ENCODE measurements at regions not wholly inside any gene's neighbourhood (a gene's known extent, or its start where the extent isn't known, plus 50 kb on each side); places are given as distances from the start of the nearest gene placed in this dataset.

GRCh38 chr20:43375591-43375990, 82.1 kb upstream of the SRSF6 start (continued):
- TF ChIP-seq, protein P1, sequence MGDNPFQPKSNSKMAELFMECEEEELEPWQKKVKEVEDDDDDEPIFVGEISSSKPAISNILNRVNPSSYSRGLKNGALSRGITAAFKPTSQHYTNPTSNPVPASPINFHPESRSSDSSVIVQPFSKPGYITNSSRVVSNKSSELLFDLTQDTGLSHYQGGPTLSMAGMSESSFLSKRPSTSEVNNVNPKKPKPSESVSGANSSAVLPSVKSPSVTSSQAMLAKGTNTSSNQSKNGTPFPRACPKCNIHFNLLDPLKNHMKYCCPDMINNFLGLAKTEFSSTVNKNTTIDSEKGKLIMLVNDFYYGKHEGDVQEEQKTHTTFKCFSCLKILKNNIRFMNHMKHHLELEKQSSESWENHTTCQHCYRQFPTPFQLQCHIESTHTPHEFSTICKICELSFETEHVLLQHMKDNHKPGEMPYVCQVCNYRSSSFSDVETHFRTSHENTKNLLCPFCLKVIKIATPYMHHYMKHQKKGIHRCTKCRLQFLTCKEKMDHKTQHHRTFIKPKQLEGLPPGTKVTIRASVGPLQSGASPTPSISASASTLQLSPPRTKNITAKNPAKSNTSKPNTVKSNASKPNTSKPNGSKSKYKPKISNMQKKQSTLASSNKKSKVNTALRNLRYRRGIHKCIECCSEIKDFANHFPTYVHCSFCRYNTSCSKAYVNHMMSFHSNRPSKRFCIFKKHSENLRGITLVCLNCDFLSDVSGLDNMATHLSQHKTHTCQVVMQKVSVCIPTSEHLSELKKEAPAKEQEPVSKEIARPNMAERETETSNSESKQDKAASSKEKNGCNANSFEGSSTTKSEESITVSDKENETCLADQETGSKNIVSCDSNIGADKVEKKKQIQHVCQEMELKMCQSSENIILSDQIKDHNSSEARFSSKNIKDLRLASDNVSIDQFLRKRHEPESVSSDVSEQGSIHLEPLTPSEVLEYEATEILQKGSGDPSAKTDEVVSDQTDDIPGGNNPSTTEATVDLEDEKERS (CRISPR knock-in tag; IDR thresholded peaks at IDR 0.05) = no peak

GRCh38 chr20:43372051-43372450, 85.6 kb upstream of the SRSF6 start:
- H4K20me1 ChIP-seq (ENCODE audit: insufficient read depth, low read length) = no peaks in the 10 kb centered on the region
- no peaks in the 10 kb centered on the region for H3K36me3 ChIP-seq (replicated peaks in 1 of 2; ENCODE audit: control insufficient read depth in 1 of 2, insufficient read depth in 2 of 2, low read length in 2 of 2)
- H3K4me3 ChIP-seq (replicated peaks in 1 of 3; ENCODE audit: insufficient read depth in 1 of 3, low read depth in 2 of 3, low read length in 3 of 3) = no peak overlapping the region
- ChIA-PET POLR2A (no interaction called here), CTCF (ENCODE audit: low intra/inter-chr PET ratio, low total read pairs) (no interaction called here)
- DNase-seq (ENCODE audit: low spot score) = no peak
- no peak for ATAC-seq
- no peaks in the 10 kb centered on the region for H3K4me1 ChIP-seq (ENCODE audit: insufficient read depth, low read length)
- FAIRE-seq = no peak
- no TSS peak for BruUV-seq (replicated peaks)
- H3K27ac ChIP-seq (ENCODE audit: extremely low read length, insufficient read depth, low read length) = no peak overlapping the region
- no peak overlapping the region for H3K9ac ChIP-seq (ENCODE audit: insufficient read depth, low read depth, low read length)
- no peaks in the 10 kb centered on the region for H3K79me2 ChIP-seq (ENCODE audit: insufficient read depth, low read length)
- no peak overlapping the region for H2AFZ ChIP-seq (ENCODE audit: low read length)
- peaks cover 2 to 23% of the 10 kb centered on the region in 2 experiments; a peak in 4 of 5 replicates for H3K27me3 ChIP-seq (ENCODE audit: control insufficient read depth in 1 of 2, insufficient read depth in 2 of 2, low read length in 2 of 2)
- in situ Hi-C loops (cut with HindIII; ENCODE audit: extremely low pct_ligation_motif_present, low pct_unique_long_range_greater_than_20kb) = no loop called here
- no peaks in the 10 kb centered on the region for H3K9me3 ChIP-seq (ENCODE audit: low read length)
- 10% methylated on average over 5 of the region's 5 CpGs for WGBS (ENCODE audit: low lambda C conversion rate)
- intact Hi-C loops (cut with micrococcal nuclease; ENCODE audit: unreplicated experiment) = no loop called here
- no peak overlapping the region for H3K4me2 ChIP-seq (ENCODE audit: low read depth, low read length)
- TF ChIP-seq PAF1 (CRISPR knock-in tag; IDR thresholded peaks at IDR 0.05) (no peak), ZNF441 (CRISPR knock-in tag; IDR thresholded peaks at IDR 0.05; ENCODE audit: borderline replicate concordance) (no peak), KLF9 (CRISPR knock-in tag; IDR thresholded peaks at IDR 0.05; ENCODE audit: low read depth) (no peak), ZNF326 (CRISPR knock-in tag; IDR thresholded peaks at IDR 0.05; ENCODE audit: borderline replicate concordance) (no peak), HNRNPUL1 (IDR thresholded peaks at IDR 0.05; ENCODE audit: low read depth, low read length) (no peak), ZNF552 (CRISPR knock-in tag; IDR thresholded peaks at IDR 0.05; ENCODE audit: borderline replicate concordance) (no peak), CEBPZ (IDR thresholded peaks at IDR 0.05; ENCODE audit: low read length) (no peak), RNF219 (CRISPR knock-in tag; IDR thresholded peaks at IDR 0.05) (no peak)
- TF ChIP-seq, protein P2, sequence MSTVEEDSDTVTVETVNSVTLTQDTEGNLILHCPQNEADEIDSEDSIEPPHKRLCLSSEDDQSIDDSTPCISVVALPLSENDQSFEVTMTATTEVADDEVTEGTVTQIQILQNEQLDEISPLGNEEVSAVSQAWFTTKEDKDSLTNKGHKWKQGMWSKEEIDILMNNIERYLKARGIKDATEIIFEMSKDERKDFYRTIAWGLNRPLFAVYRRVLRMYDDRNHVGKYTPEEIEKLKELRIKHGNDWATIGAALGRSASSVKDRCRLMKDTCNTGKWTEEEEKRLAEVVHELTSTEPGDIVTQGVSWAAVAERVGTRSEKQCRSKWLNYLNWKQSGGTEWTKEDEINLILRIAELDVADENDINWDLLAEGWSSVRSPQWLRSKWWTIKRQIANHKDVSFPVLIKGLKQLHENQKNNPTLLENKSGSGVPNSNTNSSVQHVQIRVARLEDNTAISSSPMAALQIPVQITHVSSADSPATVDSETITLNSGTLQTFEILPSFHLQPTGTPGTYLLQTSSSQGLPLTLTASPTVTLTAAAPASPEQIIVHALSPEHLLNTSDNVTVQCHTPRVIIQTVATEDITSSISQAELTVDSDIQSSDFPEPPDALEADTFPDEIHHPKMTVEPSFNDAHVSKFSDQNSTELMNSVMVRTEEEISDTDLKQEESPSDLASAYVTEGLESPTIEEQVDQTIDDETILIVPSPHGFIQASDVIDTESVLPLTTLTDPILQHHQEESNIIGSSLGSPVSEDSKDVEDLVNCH (CRISPR knock-in tag; IDR thresholded peaks at IDR 0.05) = no peak
- TF ChIP-seq, protein P3, sequence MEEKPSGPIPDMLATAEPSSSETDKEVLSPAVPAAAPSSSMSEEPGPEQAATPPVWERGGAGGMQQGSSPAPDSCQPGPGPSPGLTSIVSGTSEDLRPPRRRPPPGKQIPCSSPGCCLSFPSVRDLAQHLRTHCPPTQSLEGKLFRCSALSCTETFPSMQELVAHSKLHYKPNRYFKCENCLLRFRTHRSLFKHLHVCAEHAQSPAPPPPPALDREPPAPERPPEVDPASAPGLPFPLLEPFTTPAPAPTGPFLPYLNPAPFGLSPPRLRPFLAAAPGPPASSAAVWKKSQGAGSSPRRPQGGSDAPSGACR (CRISPR knock-in tag; IDR thresholded peaks at IDR 0.05) = no peak

Data from HepG2 (cell line).